ENCODE measurements at regions not wholly inside any gene's neighbourhood (a gene's known extent, or its start where the extent isn't known, plus 50 kb on each side); places are given as distances from the start of the nearest gene placed in this dataset.

GRCh38 chr18:73189718-73190117, 321.9 kb upstream of the NETO1 start:
- POLR2A ChIA-PET (ENCODE audit: partially characterized antibody) = no interaction called here
- H3K4me3 Mint-ChIP-seq = no peak overlapping the region

GRCh38 chr18:73168236-73168635, 300.4 kb upstream of the NETO1 start:
- no peak overlapping the region for H3K4me3 Mint-ChIP-seq
- no peaks in the 10 kb centered on the region for H3K9me3 ChIP-seq (ENCODE audit: control insufficient read depth in 1 of 2, low read length in 2 of 2)
- no peaks in the 10 kb centered on the region for H3K27me3 ChIP-seq (ENCODE audit: insufficient read depth, low read length)
- ChIA-PET POLR2A (ENCODE audit: partially characterized antibody) (no interaction called here), CTCF (ENCODE audit: partially characterized antibody) (no interaction called here)
- no peak for DNase-seq
- peaks cover 0 to 12% (median 3%) of the 10 kb centered on the region in 8 donors for H3K9me3 Mint-ChIP-seq
- intact Hi-C loops (cut with micrococcal nuclease) = no loop called here
- H3K27me3 Mint-ChIP-seq = no peaks in the 10 kb centered on the region
- H3K4me3 ChIP-seq (ENCODE audit: low read length in 2 of 2) = no peak overlapping the region
- no peaks in the 10 kb centered on the region for H3K4me1 ChIP-seq (ENCODE audit: insufficient read depth, low read length)
- no peaks in the 10 kb centered on the region for H3K36me3 Mint-ChIP-seq
- no peak overlapping the region for H3K27ac Mint-ChIP-seq
- H3K4me1 Mint-ChIP-seq = no peaks in the 10 kb centered on the region
- H3K27ac ChIP-seq (ENCODE audit: low read depth, low read length) = no peak overlapping the region
- H3K36me3 ChIP-seq (ENCODE audit: insufficient read depth, low read length) = no peaks in the 10 kb centered on the region

More at GRCh38 chr18:73189718-73190117, 321.9 kb upstream of the NETO1 start:
- H3K9me3 ChIP-seq (ENCODE audit: control insufficient read depth in 1 of 2, low read length in 2 of 2) = no peaks in the 10 kb centered on the region
- intact Hi-C loops (cut with micrococcal nuclease) = no loop called here
- H3K27me3 ChIP-seq (ENCODE audit: insufficient read depth, low read length) = no peaks in the 10 kb centered on the region
- H3K9me3 Mint-ChIP-seq = peaks cover 0 to 20% (median 10%) of the 10 kb centered on the region in 8 donors
- H3K4me1 Mint-ChIP-seq = no peaks in the 10 kb centered on the region
- H3K27ac ChIP-seq (ENCODE audit: low read depth, low read length) = no peak overlapping the region
- no peaks in the 10 kb centered on the region for H3K4me1 ChIP-seq (ENCODE audit: insufficient read depth, low read length)
- H3K27ac Mint-ChIP-seq = no peak overlapping the region
- CTCF ChIA-PET (ENCODE audit: partially characterized antibody) = no interaction called here
- H3K36me3 ChIP-seq (ENCODE audit: insufficient read depth, low read length) = no peaks in the 10 kb centered on the region
- DNase-seq = no peak
- no peaks in the 10 kb centered on the region for H3K27me3 Mint-ChIP-seq
- H3K36me3 Mint-ChIP-seq = no peaks in the 10 kb centered on the region
- no peak overlapping the region for H3K4me3 ChIP-seq (ENCODE audit: low read length in 2 of 2)

- ChIA-PET CTCF (ENCODE audit: partially characterized antibody) (no interaction called here), POLR2A (ENCODE audit: partially characterized antibody) (no interaction called here)
- no peak overlapping the region for H3K4me3 ChIP-seq (ENCODE audit: low read length in 2 of 2)
- no peak overlapping the region for H3K27ac ChIP-seq (ENCODE audit: low read depth, low read length)
- Mint-ChIP-seq H3K36me3 (no peaks in the 10 kb centered on the region), H3K27me3 (no peaks in the 10 kb centered on the region), H3K9me3 (peaks cover 0 to 10% (median 4%) of the 10 kb centered on the region in 8 donors), H3K27ac (no peak overlapping the region), H3K4me1 (no peaks in the 10 kb centered on the region), H3K4me3 (no peak overlapping the region)
- no peaks in the 10 kb centered on the region for H3K4me1 ChIP-seq (ENCODE audit: insufficient read depth, low read length)
- intact Hi-C loops (cut with micrococcal nuclease) = no loop called here
- no peaks in the 10 kb centered on the region for H3K36me3 ChIP-seq (ENCODE audit: insufficient read depth, low read length)
- DNase-seq = no peak
- H3K27me3 ChIP-seq (ENCODE audit: insufficient read depth, low read length) = no peaks in the 10 kb centered on the region
- no peaks in the 10 kb centered on the region for H3K9me3 ChIP-seq (ENCODE audit: control insufficient read depth in 1 of 2, low read length in 2 of 2)
Observed at GRCh38 chr18:73164430-73164829, 296.6 kb upstream of the NETO1 start.

- H3K4me1 Mint-ChIP-seq = no peaks in the 10 kb centered on the region
- Histone ChIP-seq H3K36me3 (ENCODE audit: insufficient read depth, low read length) (no peaks in the 10 kb centered on the region), H3K4me3 (ENCODE audit: low read length in 2 of 2) (no peak overlapping the region), H3K27me3 (ENCODE audit: insufficient read depth, low read length) (no peaks in the 10 kb centered on the region), H3K9me3 (ENCODE audit: control insufficient read depth in 1 of 2, low read length in 2 of 2) (no peaks in the 10 kb centered on the region), H3K27ac (ENCODE audit: low read depth, low read length) (no peak overlapping the region), H3K4me1 (ENCODE audit: insufficient read depth, low read length) (no peaks in the 10 kb centered on the region)
- CTCF ChIA-PET (ENCODE audit: partially characterized antibody) = no interaction called here
- POLR2A ChIA-PET (ENCODE audit: partially characterized antibody) = no interaction called here
- H3K9me3 Mint-ChIP-seq = peaks cover 0 to 10% (median 4%) of the 10 kb centered on the region in 8 donors
- no peak for DNase-seq
- H3K4me3 Mint-ChIP-seq = no peak overlapping the region
- intact Hi-C loops (cut with micrococcal nuclease) = no loop called here
- H3K27ac Mint-ChIP-seq = no peak overlapping the region
- H3K36me3 Mint-ChIP-seq = no peaks in the 10 kb centered on the region
- H3K27me3 Mint-ChIP-seq = no peaks in the 10 kb centered on the region
Observed at GRCh38 chr18:73163236-73163635, 295.4 kb upstream of the NETO1 start.

- intact Hi-C loops (cut with micrococcal nuclease) = no loop called here
- Histone ChIP-seq H3K27me3 (ENCODE audit: insufficient read depth, low read length) (no peaks in the 10 kb centered on the region), H3K4me1 (ENCODE audit: insufficient read depth, low read length) (no peaks in the 10 kb centered on the region), H3K9me3 (ENCODE audit: control insufficient read depth in 1 of 2, low read length in 2 of 2) (peaks cover 0 to 3% of the 10 kb centered on the region in 2 donors), H3K4me3 (ENCODE audit: low read length in 2 of 2) (no peak overlapping the region), H3K27ac (ENCODE audit: low read depth, low read length) (no peak overlapping the region), H3K36me3 (ENCODE audit: insufficient read depth, low read length) (no peaks in the 10 kb centered on the region)
- H3K27ac Mint-ChIP-seq = no peak overlapping the region
- DNase-seq = no peak
- CTCF ChIA-PET (ENCODE audit: partially characterized antibody) = no interaction called here
- no peaks in the 10 kb centered on the region for H3K4me1 Mint-ChIP-seq
- no peak overlapping the region for H3K4me3 Mint-ChIP-seq
- no peaks in the 10 kb centered on the region for H3K27me3 Mint-ChIP-seq
- POLR2A ChIA-PET (ENCODE audit: partially characterized antibody) = no interaction called here
- H3K9me3 Mint-ChIP-seq = peaks cover 0 to 16% (median 4%) of the 10 kb centered on the region in 8 donors
- H3K36me3 Mint-ChIP-seq = no peaks in the 10 kb centered on the region
Observed at GRCh38 chr18:73156117-73156516, 288.3 kb upstream of the NETO1 start.

GRCh38 chr18:73153271-73153670, 285.5 kb upstream of the NETO1 start:
- Mint-ChIP-seq H3K9me3 (peaks cover 0 to 14% (median 5%) of the 10 kb centered on the region in 8 donors), H3K36me3 (no peaks in the 10 kb centered on the region), H3K27me3 (no peaks in the 10 kb centered on the region), H3K4me3 (no peak overlapping the region), H3K27ac (no peak overlapping the region), H3K4me1 (no peaks in the 10 kb centered on the region)
- CTCF ChIA-PET (ENCODE audit: partially characterized antibody) = no interaction called here
- Histone ChIP-seq H3K4me1 (ENCODE audit: insufficient read depth, low read length) (no peaks in the 10 kb centered on the region), H3K36me3 (ENCODE audit: insufficient read depth, low read length) (no peaks in the 10 kb centered on the region), H3K4me3 (ENCODE audit: low read length in 2 of 2) (no peak overlapping the region), H3K27ac (ENCODE audit: low read depth, low read length) (no peak overlapping the region), H3K27me3 (ENCODE audit: insufficient read depth, low read length) (no peaks in the 10 kb centered on the region), H3K9me3 (ENCODE audit: control insufficient read depth in 1 of 2, low read length in 2 of 2) (peaks cover 0 to 3% of the 10 kb centered on the region in 2 donors)
- POLR2A ChIA-PET (ENCODE audit: partially characterized antibody) = no interaction called here
- DNase-seq = no peak
- intact Hi-C loops (cut with micrococcal nuclease) = no loop called here

GRCh38 chr18:73151086-73151485, 283.3 kb upstream of the NETO1 start:
- Mint-ChIP-seq H3K4me3 (no peak overlapping the region), H3K36me3 (no peaks in the 10 kb centered on the region), H3K27ac (no peak overlapping the region), H3K9me3 (peaks cover 0 to 16% (median 5%) of the 10 kb centered on the region in 8 donors), H3K4me1 (no peaks in the 10 kb centered on the region), H3K27me3 (no peaks in the 10 kb centered on the region)
- ChIA-PET POLR2A (ENCODE audit: partially characterized antibody) (no interaction called here), CTCF (ENCODE audit: partially characterized antibody) (no interaction called here)
- Histone ChIP-seq H3K27me3 (ENCODE audit: insufficient read depth, low read length) (no peaks in the 10 kb centered on the region), H3K4me1 (ENCODE audit: insufficient read depth, low read length) (no peaks in the 10 kb centered on the region), H3K36me3 (ENCODE audit: insufficient read depth, low read length) (no peaks in the 10 kb centered on the region), H3K9me3 (ENCODE audit: control insufficient read depth in 1 of 2, low read length in 2 of 2) (peaks cover 0 to 3% of the 10 kb centered on the region in 2 donors), H3K4me3 (ENCODE audit: low read length in 2 of 2) (no peak overlapping the region), H3K27ac (ENCODE audit: low read depth, low read length) (no peak overlapping the region)
- no peak for DNase-seq
- intact Hi-C loops (cut with micrococcal nuclease) = no loop called here

GRCh38 chr18:73150199-73150598, 282.4 kb upstream of the NETO1 start:
- H3K36me3 Mint-ChIP-seq = no peaks in the 10 kb centered on the region
- peaks cover 0 to 3% of the 10 kb centered on the region in 2 donors for H3K9me3 ChIP-seq (ENCODE audit: control insufficient read depth in 1 of 2, low read length in 2 of 2)
- POLR2A ChIA-PET (ENCODE audit: partially characterized antibody) = no interaction called here

More at GRCh38 chr18:73150199-73150598, 282.4 kb upstream of the NETO1 start:
- Mint-ChIP-seq H3K9me3 (peaks cover 0 to 19% (median 5%) of the 10 kb centered on the region in 8 donors), H3K4me1 (no peaks in the 10 kb centered on the region), H3K27ac (no peak overlapping the region), H3K27me3 (no peaks in the 10 kb centered on the region), H3K4me3 (no peak overlapping the region)
- Histone ChIP-seq H3K4me3 (ENCODE audit: low read length in 2 of 2) (no peak overlapping the region), H3K27ac (ENCODE audit: low read depth, low read length) (no peak overlapping the region), H3K36me3 (ENCODE audit: insufficient read depth, low read length) (no peaks in the 10 kb centered on the region), H3K27me3 (ENCODE audit: insufficient read depth, low read length) (no peaks in the 10 kb centered on the region), H3K4me1 (ENCODE audit: insufficient read depth, low read length) (no peaks in the 10 kb centered on the region)
- CTCF ChIA-PET (ENCODE audit: partially characterized antibody) = no interaction called here
- intact Hi-C loops (cut with micrococcal nuclease) = no loop called here
- DNase-seq = no peak

All from CD4-positive, alpha-beta memory T cell (primary cell).